GM10266 (cell line): ENCODE measurements at regions not wholly inside any gene's neighbourhood (a gene's known extent, or its start where the extent isn't known, plus 50 kb on each side); places are given as distances from the start of the nearest gene placed in this dataset.

Source experiments
- DNase-seq: peaks from one replicate; pipeline ENCODE4 v3.0.0; 2012; ENCODE audit errors: extremely low spot score
- TF ChIP-seq, protein P1 (sequence below): IDR thresholded peaks from 2 replicates; pipeline ENCODE4 v1.5.1; 2012; ENCODE audit warnings: mild to moderate bottlenecking, low read depth; ENCODE audit not compliant: control insufficient read depth, insufficient read depth; ENCODE audit errors: missing control alignments

GRCh38 chr7:91759205-91759863 lies 121.2 kb downstream of the MTERF1 start:
- TF ChIP-seq, protein P1, sequence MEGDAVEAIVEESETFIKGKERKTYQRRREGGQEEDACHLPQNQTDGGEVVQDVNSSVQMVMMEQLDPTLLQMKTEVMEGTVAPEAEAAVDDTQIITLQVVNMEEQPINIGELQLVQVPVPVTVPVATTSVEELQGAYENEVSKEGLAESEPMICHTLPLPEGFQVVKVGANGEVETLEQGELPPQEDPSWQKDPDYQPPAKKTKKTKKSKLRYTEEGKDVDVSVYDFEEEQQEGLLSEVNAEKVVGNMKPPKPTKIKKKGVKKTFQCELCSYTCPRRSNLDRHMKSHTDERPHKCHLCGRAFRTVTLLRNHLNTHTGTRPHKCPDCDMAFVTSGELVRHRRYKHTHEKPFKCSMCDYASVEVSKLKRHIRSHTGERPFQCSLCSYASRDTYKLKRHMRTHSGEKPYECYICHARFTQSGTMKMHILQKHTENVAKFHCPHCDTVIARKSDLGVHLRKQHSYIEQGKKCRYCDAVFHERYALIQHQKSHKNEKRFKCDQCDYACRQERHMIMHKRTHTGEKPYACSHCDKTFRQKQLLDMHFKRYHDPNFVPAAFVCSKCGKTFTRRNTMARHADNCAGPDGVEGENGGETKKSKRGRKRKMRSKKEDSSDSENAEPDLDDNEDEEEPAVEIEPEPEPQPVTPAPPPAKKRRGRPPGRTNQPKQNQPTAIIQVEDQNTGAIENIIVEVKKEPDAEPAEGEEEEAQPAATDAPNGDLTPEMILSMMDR: no peak

DNA sequence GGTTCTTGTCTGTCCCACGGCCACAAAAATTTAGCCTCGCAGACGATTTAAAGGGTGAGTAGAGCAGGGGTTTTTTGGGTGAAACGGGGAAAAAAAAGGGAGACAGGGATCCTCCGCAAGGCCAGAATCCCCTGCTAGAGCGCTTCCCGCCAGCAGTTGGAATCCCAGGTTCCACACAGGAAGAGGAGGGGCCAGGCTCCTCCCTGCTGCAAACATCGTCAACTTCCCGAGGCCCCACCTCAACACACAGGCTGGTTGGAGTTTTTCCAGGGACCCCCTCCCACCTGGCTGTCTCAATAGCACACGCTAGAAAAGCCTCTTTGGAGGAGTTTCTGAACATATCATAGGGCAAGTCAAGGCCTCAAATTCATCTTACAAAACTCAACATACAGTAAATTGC lies 112.7 kb downstream of the MTERF1 start:
- TF ChIP-seq, protein P1: no peak
- DNase-seq: no peak

More at GRCh38 chr7:91759205-91759863, 121.2 kb downstream of the MTERF1 start:
- DNase-seq: no peak

- TF ChIP-seq, protein P1: no peak
- DNase-seq: no peak
Observed at GRCh38 chr7:91771394-91771793, 109.1 kb downstream of the MTERF1 start.

DNA sequence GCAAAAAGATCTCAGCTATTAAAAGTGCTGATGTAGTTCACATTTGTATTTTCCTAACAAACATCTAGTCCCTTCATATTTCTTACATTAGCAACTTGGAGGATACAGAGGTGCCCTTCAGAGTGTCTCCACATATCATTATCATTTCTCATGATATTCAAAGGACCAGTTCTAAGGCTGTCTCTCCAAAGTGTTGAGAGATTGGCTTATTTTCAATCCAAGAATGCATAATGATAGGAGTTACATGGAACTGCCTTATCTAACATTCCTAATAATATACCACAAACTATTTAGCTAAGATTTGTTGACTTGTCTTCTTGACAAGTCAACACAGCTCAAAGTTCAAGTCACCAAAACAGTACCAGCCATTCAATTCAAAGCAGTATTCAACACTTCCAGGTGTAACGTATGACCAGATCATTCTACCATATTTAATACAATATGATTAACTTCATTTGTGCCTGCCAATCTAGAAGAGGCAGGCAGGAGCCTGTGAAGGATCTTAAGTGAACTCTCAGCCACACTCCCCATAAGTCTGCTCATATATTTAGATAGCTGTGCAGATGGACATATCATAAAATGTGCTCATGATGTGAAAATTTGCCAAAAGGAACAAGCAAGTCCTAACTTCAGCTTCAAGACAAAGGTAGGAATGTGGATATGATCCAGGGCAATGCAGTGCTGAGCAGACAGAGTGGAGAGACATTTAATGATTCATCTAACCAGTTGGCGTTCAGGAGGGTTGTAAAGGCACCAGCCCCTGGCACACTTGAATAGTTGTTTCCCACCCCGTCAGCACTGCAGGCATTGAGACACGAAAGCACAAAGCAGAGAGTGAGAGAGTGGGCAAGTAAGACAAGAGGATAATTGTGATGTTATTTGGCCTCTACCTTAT lies 108.3 kb downstream of the MTERF1 start:
- DNase-seq: no peak
- TF ChIP-seq, protein P1: no peak

DNA sequence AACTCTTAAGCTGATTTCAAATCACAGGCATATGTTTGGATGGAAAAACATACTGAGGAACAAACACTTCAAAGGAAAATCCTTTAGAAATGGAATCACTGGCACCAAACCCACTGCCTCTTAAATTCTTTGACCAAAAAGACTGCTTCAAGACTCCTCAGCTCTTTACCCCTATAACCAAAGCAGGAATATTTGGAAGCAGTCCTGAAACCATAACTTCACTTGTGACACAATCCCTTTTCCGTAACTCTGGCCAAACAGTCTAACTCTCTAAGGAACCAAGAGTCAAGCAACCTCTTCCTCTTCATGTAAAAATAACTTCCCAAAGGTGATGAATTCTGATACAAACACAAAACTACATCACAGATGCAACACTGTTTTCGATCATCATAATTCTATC lies 104.3 kb downstream of the MTERF1 start:
- TF ChIP-seq, protein P1: no peak
- DNase-seq: no peak

- TF ChIP-seq, protein P1: no peak
- no peak for DNase-seq
Observed at GRCh38 chr7:91777522-91777921, 103.0 kb downstream of the MTERF1 start.

DNA sequence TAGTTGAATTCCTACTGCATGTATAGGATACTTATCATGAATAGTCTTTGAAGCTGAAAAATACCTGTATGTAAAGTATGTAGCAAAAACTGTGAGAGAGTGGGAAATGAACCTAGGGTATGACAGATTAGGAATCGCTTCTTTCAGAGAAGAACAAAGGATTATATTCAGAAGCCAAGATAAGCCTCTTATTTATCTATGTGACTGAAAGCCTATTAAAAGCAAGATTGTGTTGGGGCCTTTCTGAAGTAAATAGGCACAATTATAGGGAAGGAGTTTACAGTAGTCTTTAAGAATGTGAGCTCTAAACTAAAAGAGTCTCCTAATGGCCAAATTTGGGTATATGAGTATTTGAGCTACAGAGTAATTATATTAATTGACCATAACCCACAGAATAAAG lies 102.1 kb downstream of the MTERF1 start:
- TF ChIP-seq, protein P1: no peak
- DNase-seq: no peak
